Lung (tissue), 11 donors: ENCODE measurements at regions not wholly inside any gene's neighbourhood (a gene's known extent, or its start where the extent isn't known, plus 50 kb on each side); places are given as distances from the start of the nearest gene placed in this dataset.
A peak's percentile ranks its signal among the peaks of the same experiment; 100 is the strongest.

Experiments used
- ATAC-seq: fragments of 200-7000 bp; cut with Tn5 transposase; one replicate; pipeline ENCODE4 v1.9.1; 2020; ENCODE audit warnings: moderate number of reproducible peaks; ENCODE audit not compliant: insufficient read depth, low FRiP score
- DNase-seq, 3 donors: peaks; one replicate each; pipeline ENCODE4 v3.0.0-alpha.2; 2013 to 2017
- H3K27ac ChIP-seq, 2 donors: one replicate each; pipeline ENCODE4 v1.5.1; 2013; ENCODE audit warnings: mild to moderate bottlenecking in 2 of 2, moderate library complexity in 2 of 2, control low read depth in 1 of 2, inconsistent platforms in 1 of 2, low read depth in 1 of 2, low read length in 1 of 2
- H3K27me3 ChIP-seq, 3 donors: one replicate each; pipeline ENCODE4 v1.5.1; 2013; ENCODE audit warnings: low read length in 2 of 3; ENCODE audit not compliant: control insufficient read depth in 3 of 3, insufficient read depth in 3 of 3
- H3K36me3 ChIP-seq, 4 donors: one replicate each; pipeline ENCODE4 v1.5.1; 2013; ENCODE audit warnings: low read length in 4 of 4, mild to moderate bottlenecking in 1 of 4, moderate library complexity in 1 of 4; ENCODE audit not compliant: control insufficient read depth in 4 of 4, insufficient read depth in 4 of 4
- H3K4me1 ChIP-seq, 5 donors: one replicate each; pipeline ENCODE4 v1.5.1; 2013; ENCODE audit warnings: low read length in 5 of 5, mild to moderate bottlenecking in 2 of 5, moderate library complexity in 1 of 5; ENCODE audit not compliant: control insufficient read depth in 5 of 5, insufficient read depth in 5 of 5
- H3K4me3 ChIP-seq: one replicate; pipeline ENCODE4 v1.5.1; 2013; ENCODE audit warnings: mild to moderate bottlenecking, control low read depth, moderate library complexity
- H3K9ac ChIP-seq, 2 donors: one replicate each; pipeline ENCODE4 v1.5.1; 2013; ENCODE audit warnings: low read length in 2 of 2, control low read depth in 1 of 2; ENCODE audit not compliant: insufficient read depth in 1 of 2
- H3K9me3 ChIP-seq, 4 donors: one replicate each; pipeline ENCODE4 v1.5.1; 2013; ENCODE audit warnings: low read length in 3 of 4, mild to moderate bottlenecking in 1 of 4, moderate library complexity in 1 of 4; ENCODE audit not compliant: control insufficient read depth in 4 of 4, insufficient read depth in 3 of 4
- WGBS, 2 donors: extraction: QIAGEN DNeasy Blood & Tissue Kit; methylation state at CpG; one replicate each; pipeline ENCODE4 v1.1.7; 2013; 5-methylcytosine and 5-hydroxymethylcytosine counted together
- TF ChIP-seq, protein P1 (sequence below): IDR thresholded peaks from 2 replicates; pipeline ENCODE4 v1.5.1; 2012; ENCODE audit warnings: mild to moderate bottlenecking; ENCODE audit errors: control extremely low read depth, extremely low read depth
- donor health status: control.
- donor health status: control.
- donor health status: Bipolar disorder and iron deficiency.
- donor health status: healthy.
- donor health status: DM: yes; HTN: yes; CAD: no.

- TF ChIP-seq, protein P1, sequence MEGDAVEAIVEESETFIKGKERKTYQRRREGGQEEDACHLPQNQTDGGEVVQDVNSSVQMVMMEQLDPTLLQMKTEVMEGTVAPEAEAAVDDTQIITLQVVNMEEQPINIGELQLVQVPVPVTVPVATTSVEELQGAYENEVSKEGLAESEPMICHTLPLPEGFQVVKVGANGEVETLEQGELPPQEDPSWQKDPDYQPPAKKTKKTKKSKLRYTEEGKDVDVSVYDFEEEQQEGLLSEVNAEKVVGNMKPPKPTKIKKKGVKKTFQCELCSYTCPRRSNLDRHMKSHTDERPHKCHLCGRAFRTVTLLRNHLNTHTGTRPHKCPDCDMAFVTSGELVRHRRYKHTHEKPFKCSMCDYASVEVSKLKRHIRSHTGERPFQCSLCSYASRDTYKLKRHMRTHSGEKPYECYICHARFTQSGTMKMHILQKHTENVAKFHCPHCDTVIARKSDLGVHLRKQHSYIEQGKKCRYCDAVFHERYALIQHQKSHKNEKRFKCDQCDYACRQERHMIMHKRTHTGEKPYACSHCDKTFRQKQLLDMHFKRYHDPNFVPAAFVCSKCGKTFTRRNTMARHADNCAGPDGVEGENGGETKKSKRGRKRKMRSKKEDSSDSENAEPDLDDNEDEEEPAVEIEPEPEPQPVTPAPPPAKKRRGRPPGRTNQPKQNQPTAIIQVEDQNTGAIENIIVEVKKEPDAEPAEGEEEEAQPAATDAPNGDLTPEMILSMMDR = no peak
- DNase-seq (peak; percentile 19 to 47 (median 31)), ATAC-seq (no peak)
- no peaks in the 10 kb centered on the region for H3K27me3 ChIP-seq
- no peaks in the 10 kb centered on the region for H3K36me3 ChIP-seq
- WGBS, 2 donors = 65 to 77% methylated on average over 10 of the region's 10 CpGs
- no peak overlapping the region for H3K9ac ChIP-seq
- H3K27ac ChIP-seq = no peak overlapping the region
- no peaks in the 10 kb centered on the region for H3K9me3 ChIP-seq
- peaks cover 0 to 19% (median 0%) of the 10 kb centered on the region in 5 donors for H3K4me1 ChIP-seq
- H3K4me3 ChIP-seq = no peak overlapping the region
Observed at GRCh38 chr10:28975891-28976531, 298.7 kb downstream of the BAMBI start.

GRCh38 chr10:28977518-28977917 is 300.2 kb downstream of the BAMBI start:
- no peak overlapping the region for H3K4me3 ChIP-seq
- H3K9me3 ChIP-seq = no peaks in the 10 kb centered on the region
- H3K36me3 ChIP-seq = no peaks in the 10 kb centered on the region
- ATAC-seq (no peak), DNase-seq (no peak)
- TF ChIP-seq, protein P1 = no peak
- H3K4me1 ChIP-seq = peaks cover 0 to 19% (median 0%) of the 10 kb centered on the region in 5 donors
- H3K9ac ChIP-seq = no peak overlapping the region
- no peaks in the 10 kb centered on the region for H3K27me3 ChIP-seq
- 75 to 77% methylated on average over 2 of the region's 2 CpGs for WGBS, 2 donors
- no peak overlapping the region for H3K27ac ChIP-seq

DNA sequence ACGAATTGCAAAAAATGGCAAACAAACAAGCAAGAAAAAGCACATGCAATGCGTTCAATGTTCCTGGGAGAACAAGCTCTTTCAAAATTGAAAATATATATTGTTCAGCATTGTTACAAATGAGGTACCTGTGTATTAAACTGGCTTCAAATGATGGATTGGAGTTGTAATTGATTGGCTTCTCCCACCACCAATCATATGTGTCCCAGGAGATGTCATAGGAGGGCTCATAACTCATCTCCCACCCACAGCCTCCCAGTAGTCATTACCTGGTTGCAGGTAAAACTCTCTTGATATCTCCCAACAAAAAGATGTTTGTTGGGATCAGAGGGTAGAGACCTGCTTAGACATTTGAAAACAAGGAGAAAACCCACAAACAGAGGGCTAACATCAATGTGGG is 302.9 kb downstream of the BAMBI start:
- H3K9me3 ChIP-seq = no peaks in the 10 kb centered on the region
- DNase-seq (no peak), ATAC-seq (no peak)
- TF ChIP-seq, protein P1 = no peak
- H3K4me1 ChIP-seq = peaks cover 0 to 26% (median 5%) of the 10 kb centered on the region in 5 donors
- 92 to 93% methylated on average over 2 of the region's 2 CpGs for WGBS, 2 donors
- no peaks in the 10 kb centered on the region for H3K27me3 ChIP-seq
- no peak overlapping the region for H3K4me3 ChIP-seq
- no peaks in the 10 kb centered on the region for H3K36me3 ChIP-seq
- no peak overlapping the region for H3K9ac ChIP-seq
- H3K27ac ChIP-seq = no peak overlapping the region

DNA sequence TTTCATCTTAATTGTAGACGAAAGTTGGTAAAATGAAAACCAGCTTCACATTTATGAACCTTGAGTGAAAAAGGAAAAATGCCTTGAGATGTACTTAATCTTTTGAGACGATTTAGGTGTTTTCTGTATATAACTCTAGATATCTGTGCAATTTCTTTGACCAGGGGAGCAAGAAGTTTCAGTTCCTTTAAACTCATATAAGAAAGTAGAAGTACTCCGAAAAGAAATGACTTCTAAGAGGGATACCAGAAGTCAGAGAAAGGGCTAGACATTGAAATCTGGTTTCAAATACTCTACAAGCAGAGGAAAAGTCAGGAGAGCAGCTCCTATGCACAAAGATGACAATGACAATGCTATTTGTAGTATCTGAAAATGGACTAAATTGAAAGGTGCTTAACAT is 303.7 kb downstream of the BAMBI start:
- 82 to 91% methylated on average over 3 of the region's 3 CpGs for WGBS, 2 donors
- H3K27ac ChIP-seq = no peak overlapping the region
- H3K9me3 ChIP-seq = no peaks in the 10 kb centered on the region
- peaks cover under 1 to 24% (median 5%) of the 10 kb centered on the region in 5 donors for H3K4me1 ChIP-seq
- H3K27me3 ChIP-seq = no peaks in the 10 kb centered on the region
- ATAC-seq (no peak), DNase-seq (no peak)
- H3K4me3 ChIP-seq = no peak overlapping the region
- no peaks in the 10 kb centered on the region for H3K36me3 ChIP-seq
- H3K9ac ChIP-seq = no peak overlapping the region
- TF ChIP-seq, protein P1 = no peak
